GM23338 (cell line): ENCODE measurements at regions not wholly inside any gene's neighbourhood (a gene's known extent, or its start where the extent isn't known, plus 50 kb on each side); places are given as distances from the start of the nearest gene placed in this dataset.

ENCODE experiments used
- CREB1 ChIP-seq: fragments of 250-450 bp; sonication (Bioruptor Pico); IDR thresholded peaks from 2 replicates; pipeline ENCODE4 v1.5.0; 2020; ENCODE audit warnings: low read depth, mild to moderate bottlenecking, moderate library complexity
- EZH2 ChIP-seq: fragments of 200-600 bp; sonication (generic); IDR thresholded peaks from one replicate; pipeline ENCODE4 v1.8.0; 2017; ENCODE audit warnings: antibody characterized with exemption, mild to moderate bottlenecking, low read depth; ENCODE audit not compliant: unreplicated experiment
- EZH2phosphoT487 ChIP-seq: fragments of 200-600 bp; sonication (generic); IDR thresholded peaks from one replicate; pipeline ENCODE4 v1.8.1; 2018; ENCODE audit warnings: antibody characterized with exemption; ENCODE audit not compliant: unreplicated experiment
- JUNB ChIP-seq: IDR thresholded peaks from one replicate; pipeline ENCODE4 v1.6.1; 2016; ENCODE audit warnings: antibody characterized with exemption; ENCODE audit not compliant: unreplicated experiment
- NANOG ChIP-seq: IDR thresholded peaks from 2 replicates; pipeline ENCODE4 v1.6.1; 2016; ENCODE audit warnings: antibody characterized with exemption, borderline replicate concordance
- POLR2AphosphoS5 ChIP-seq: IDR thresholded peaks from 2 replicates; pipeline ENCODE4 v1.6.1; 2016; ENCODE audit warnings: antibody characterized with exemption, low read depth
- REST ChIP-seq: IDR thresholded peaks from one replicate; pipeline ENCODE4 v1.6.1; 2018; ENCODE audit warnings: antibody characterized with exemption; ENCODE audit not compliant: unreplicated experiment
- STAT1 ChIP-seq: IDR thresholded peaks from one replicate; pipeline ENCODE4 v1.6.1; 2016; ENCODE audit warnings: antibody characterized with exemption; ENCODE audit not compliant: unreplicated experiment
- TF ChIP-seq, protein P1 (sequence below), 2 experiments: fragments of 200-600 bp in 1 of 2; sonication (generic) in 1 of 2; conservative IDR thresholded peaks; 2 replicates each; pipeline versions ENCODE4 v1.5.1 to v1.6.1; 2016 to 2017; ENCODE audit warnings: antibody characterized with exemption in 2 of 2, low read depth in 2 of 2, mild to moderate bottlenecking in 2 of 2, moderate library complexity in 1 of 2

GRCh38 chr16:65781363-65781762 lies 585.1 kb upstream of the CDH5 start:
- TF ChIP-seq, protein P1, sequence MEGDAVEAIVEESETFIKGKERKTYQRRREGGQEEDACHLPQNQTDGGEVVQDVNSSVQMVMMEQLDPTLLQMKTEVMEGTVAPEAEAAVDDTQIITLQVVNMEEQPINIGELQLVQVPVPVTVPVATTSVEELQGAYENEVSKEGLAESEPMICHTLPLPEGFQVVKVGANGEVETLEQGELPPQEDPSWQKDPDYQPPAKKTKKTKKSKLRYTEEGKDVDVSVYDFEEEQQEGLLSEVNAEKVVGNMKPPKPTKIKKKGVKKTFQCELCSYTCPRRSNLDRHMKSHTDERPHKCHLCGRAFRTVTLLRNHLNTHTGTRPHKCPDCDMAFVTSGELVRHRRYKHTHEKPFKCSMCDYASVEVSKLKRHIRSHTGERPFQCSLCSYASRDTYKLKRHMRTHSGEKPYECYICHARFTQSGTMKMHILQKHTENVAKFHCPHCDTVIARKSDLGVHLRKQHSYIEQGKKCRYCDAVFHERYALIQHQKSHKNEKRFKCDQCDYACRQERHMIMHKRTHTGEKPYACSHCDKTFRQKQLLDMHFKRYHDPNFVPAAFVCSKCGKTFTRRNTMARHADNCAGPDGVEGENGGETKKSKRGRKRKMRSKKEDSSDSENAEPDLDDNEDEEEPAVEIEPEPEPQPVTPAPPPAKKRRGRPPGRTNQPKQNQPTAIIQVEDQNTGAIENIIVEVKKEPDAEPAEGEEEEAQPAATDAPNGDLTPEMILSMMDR (conservative IDR thresholded peaks at IDR 0.05; ENCODE audit: low read depth in 2 of 2), result no peak
- TF ChIP-seq NANOG (no peak), REST (no peak), EZH2 (no peak), POLR2AphosphoS5 (no peak), CREB1 (CRISPR knock-in tag) (no peak), EZH2phosphoT487 (no peak), STAT1 (no peak), JUNB (no peak)
